Loucy (cell line): ENCODE measurements at regions not wholly inside any gene's neighbourhood (a gene's known extent, or its start where the extent isn't known, plus 50 kb on each side); places are given as distances from the start of the nearest gene placed in this dataset.

Source experiments
- H2AFZ ChIP-seq: fragments of 200-600 bp; sonication (generic); 2 replicates; pipeline ENCODE4 v1.6.0; 2016; ENCODE audit warnings: antibody characterized with exemption, mild to moderate bottlenecking, low read length, moderate library complexity
- H3F3A ChIP-seq: fragments of 200-600 bp; 2 replicates; pipeline ENCODE4 v1.6.0; 2016; ENCODE audit warnings: antibody characterized with exemption, low read depth, mild to moderate bottlenecking
- H3K27me3 ChIP-seq: fragments of 200-600 bp; sonication (generic); 2 replicates; pipeline ENCODE4 v1.6.1; 2014; ENCODE audit warnings: low read length, mild to moderate bottlenecking; ENCODE audit not compliant: insufficient read depth, poor library complexity, severe bottlenecking
- H3K36me3 ChIP-seq: fragments of 200-600 bp; sonication (generic); 2 replicates; pipeline ENCODE4 v1.6.1; 2016; ENCODE audit warnings: low read length; ENCODE audit not compliant: insufficient read depth
- H3K4me1 ChIP-seq: fragments of 200-600 bp; sonication (generic); 2 replicates; pipeline ENCODE4 v1.5.1; 2014; ENCODE audit warnings: low read length, mild to moderate bottlenecking; ENCODE audit not compliant: insufficient read depth, poor library complexity, severe bottlenecking
- H3K4me2 ChIP-seq: fragments of 200-600 bp; sonication (generic); 2 replicates; pipeline ENCODE4 v1.6.0; 2014; ENCODE audit warnings: antibody characterized with exemption, low read length, low read depth, mild to moderate bottlenecking; ENCODE audit not compliant: poor library complexity, severe bottlenecking
- H3K4me3 ChIP-seq: fragments of 200-600 bp; sonication (generic); 2 replicates; pipeline ENCODE4 v1.5.1; 2014; ENCODE audit warnings: low read length, mild to moderate bottlenecking, mixed read lengths; ENCODE audit not compliant: poor library complexity, severe bottlenecking
- H3K79me2 ChIP-seq: fragments of 200-600 bp; sonication (generic); 2 replicates; pipeline ENCODE4 v1.6.1; 2014; ENCODE audit warnings: low read length; ENCODE audit not compliant: insufficient read depth
- H3K9ac ChIP-seq: fragments of 200-600 bp; sonication (generic); 2 replicates; pipeline ENCODE4 v1.6.0; 2014; ENCODE audit warnings: mild to moderate bottlenecking, low read depth, low read length, moderate library complexity; ENCODE audit not compliant: poor library complexity, severe bottlenecking
- H3K9me2 ChIP-seq: fragments of 200-600 bp; sonication (generic); replicated peaks from 2 replicates; pipeline ENCODE4 v1.6.1; 2016; ENCODE audit warnings: low read depth, low read length, mixed read lengths
- H3K9me3 ChIP-seq: fragments of 200-600 bp; sonication (generic); 2 replicates; pipeline ENCODE4 v1.6.1; 2014; ENCODE audit warnings: mild to moderate bottlenecking, antibody characterized with exemption, low read length, low read depth; ENCODE audit not compliant: insufficient read depth
- H4K20me1 ChIP-seq: fragments of 200-600 bp; sonication (generic); 2 replicates; pipeline ENCODE4 v1.6.0; 2014; ENCODE audit warnings: antibody characterized with exemption, low read length, mild to moderate bottlenecking; ENCODE audit not compliant: insufficient read depth, poor library complexity, severe bottlenecking
- EZH2phosphoT487 ChIP-seq: fragments of 200-600 bp; IDR thresholded peaks from 2 replicates; pipeline ENCODE4 v1.6.1; 2018; ENCODE audit warnings: antibody characterized with exemption, mild to moderate bottlenecking, moderate library complexity, borderline replicate concordance
- TF ChIP-seq, protein P1 (sequence below): fragments of 200-600 bp; sonication (generic); conservative IDR thresholded peaks from 2 replicates; pipeline ENCODE4 v1.5.1; 2014; ENCODE audit warnings: mild to moderate bottlenecking, antibody characterized with exemption, low read length

DNA sequence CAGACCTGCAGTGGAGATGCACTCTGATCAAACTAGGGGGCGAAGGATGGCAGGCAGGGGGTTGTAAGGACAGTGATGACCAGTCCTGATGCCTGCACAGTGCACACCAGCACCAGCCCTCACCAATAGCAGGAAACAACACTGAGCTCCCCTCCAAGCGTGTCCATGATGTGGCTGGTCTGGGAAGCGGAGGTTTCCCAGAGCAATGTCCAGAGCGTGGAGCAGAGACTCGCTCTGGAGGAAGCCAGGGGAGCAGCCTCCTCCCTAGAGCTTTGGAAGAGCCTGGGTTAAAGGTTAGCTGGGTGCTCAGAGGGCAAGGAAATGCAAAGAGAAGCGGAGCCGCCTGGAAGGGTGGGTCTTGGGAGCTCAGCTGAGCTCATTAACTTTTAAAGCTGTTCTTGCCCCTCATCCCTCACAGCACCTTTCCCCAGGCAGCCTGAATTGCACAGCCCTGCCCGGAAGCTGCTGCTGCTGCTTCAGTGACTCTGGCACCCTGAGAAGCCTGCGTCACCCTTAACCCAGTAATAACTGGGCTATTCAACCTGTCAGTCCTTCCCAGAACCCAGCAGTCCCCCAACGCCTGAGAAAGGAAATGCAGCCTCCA lies 162.2 kb upstream of the RAB4A start:
- H3K79me2 ChIP-seq, result no peaks in the 10 kb centered on the region
- TF ChIP-seq, protein P1, sequence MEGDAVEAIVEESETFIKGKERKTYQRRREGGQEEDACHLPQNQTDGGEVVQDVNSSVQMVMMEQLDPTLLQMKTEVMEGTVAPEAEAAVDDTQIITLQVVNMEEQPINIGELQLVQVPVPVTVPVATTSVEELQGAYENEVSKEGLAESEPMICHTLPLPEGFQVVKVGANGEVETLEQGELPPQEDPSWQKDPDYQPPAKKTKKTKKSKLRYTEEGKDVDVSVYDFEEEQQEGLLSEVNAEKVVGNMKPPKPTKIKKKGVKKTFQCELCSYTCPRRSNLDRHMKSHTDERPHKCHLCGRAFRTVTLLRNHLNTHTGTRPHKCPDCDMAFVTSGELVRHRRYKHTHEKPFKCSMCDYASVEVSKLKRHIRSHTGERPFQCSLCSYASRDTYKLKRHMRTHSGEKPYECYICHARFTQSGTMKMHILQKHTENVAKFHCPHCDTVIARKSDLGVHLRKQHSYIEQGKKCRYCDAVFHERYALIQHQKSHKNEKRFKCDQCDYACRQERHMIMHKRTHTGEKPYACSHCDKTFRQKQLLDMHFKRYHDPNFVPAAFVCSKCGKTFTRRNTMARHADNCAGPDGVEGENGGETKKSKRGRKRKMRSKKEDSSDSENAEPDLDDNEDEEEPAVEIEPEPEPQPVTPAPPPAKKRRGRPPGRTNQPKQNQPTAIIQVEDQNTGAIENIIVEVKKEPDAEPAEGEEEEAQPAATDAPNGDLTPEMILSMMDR, result no peak
- no peak for TF ChIP-seq EZH2phosphoT487
- H2AFZ ChIP-seq, result no peak overlapping the region
- no peaks in the 10 kb centered on the region for H3K36me3 ChIP-seq
- no peaks in the 10 kb centered on the region for H3K9me3 ChIP-seq
- no peaks in the 10 kb centered on the region for H3F3A ChIP-seq
- no peaks in the 10 kb centered on the region for H4K20me1 ChIP-seq
- H3K4me3 ChIP-seq, result no peak overlapping the region
- H3K27me3 ChIP-seq, result no peaks in the 10 kb centered on the region
- no peak overlapping the region for H3K9ac ChIP-seq
- H3K4me1 ChIP-seq, result no peaks in the 10 kb centered on the region
- H3K4me2 ChIP-seq, result no peak overlapping the region
- H3K9me2 ChIP-seq, result no peaks in the 10 kb centered on the region

DNA sequence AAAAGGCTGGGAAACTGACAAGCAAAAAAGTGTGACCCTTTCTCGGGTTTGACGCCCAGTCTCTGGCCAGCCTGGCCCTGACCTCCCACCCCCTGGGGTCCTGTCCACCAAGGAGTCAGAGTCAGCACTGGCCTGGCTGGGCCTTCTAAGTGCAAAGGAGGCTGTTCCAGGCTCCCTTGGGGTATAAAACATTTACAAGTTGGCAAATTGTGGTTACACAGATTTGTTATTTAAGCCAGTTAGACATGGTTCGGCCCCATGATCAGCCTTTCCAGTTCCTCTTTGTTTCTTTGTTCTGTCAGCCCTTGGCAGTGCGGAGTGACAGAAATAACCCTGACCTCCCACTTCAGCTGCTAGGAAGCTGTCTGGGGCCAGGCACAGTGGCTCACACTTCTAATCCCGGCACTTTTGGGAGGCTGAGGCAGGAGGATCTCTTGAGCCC lies 161.6 kb upstream of the RAB4A start:
- Histone ChIP-seq H3K27me3 (no peaks in the 10 kb centered on the region), H3K9me2 (no peaks in the 10 kb centered on the region), H2AFZ (no peak overlapping the region), H3K36me3 (no peaks in the 10 kb centered on the region), H3K4me2 (no peak overlapping the region), H3K9ac (no peak overlapping the region), H4K20me1 (no peaks in the 10 kb centered on the region), H3K9me3 (no peaks in the 10 kb centered on the region), H3F3A (no peaks in the 10 kb centered on the region), H3K4me3 (no peak overlapping the region), H3K4me1 (no peaks in the 10 kb centered on the region), H3K79me2 (no peaks in the 10 kb centered on the region)
- TF ChIP-seq, protein P1, result no peak

DNA sequence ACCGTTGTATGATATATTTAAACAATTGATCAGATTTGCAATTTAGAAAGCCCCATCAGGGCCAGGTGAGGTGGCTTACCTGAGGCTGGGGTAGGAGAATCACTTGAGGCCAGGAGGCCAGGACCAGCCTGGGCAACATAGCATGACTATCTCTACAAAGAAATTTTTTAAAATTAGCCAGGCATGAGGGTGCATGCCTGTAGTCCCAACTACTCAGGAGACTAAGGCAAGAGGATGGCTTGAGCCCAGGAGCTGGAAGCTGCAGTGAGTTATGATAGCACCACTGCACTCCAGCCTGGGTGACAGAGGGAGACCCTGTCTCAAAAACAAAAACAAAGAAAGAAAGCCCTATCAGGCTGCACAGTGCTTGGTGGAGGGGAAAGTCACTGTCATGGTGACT lies 159.9 kb upstream of the RAB4A start:
- H3K4me2 ChIP-seq, result no peak overlapping the region
- no peaks in the 10 kb centered on the region for H3K36me3 ChIP-seq
- H3K79me2 ChIP-seq, result no peaks in the 10 kb centered on the region
- H4K20me1 ChIP-seq, result no peaks in the 10 kb centered on the region
- H3K9me3 ChIP-seq, result no peaks in the 10 kb centered on the region
- H3K9ac ChIP-seq, result no peak overlapping the region
- TF ChIP-seq, protein P1, result no peak
- TF ChIP-seq EZH2phosphoT487, result no peak
- no peaks in the 10 kb centered on the region for H3F3A ChIP-seq
- H3K4me3 ChIP-seq, result no peak overlapping the region
- no peaks in the 10 kb centered on the region for H3K9me2 ChIP-seq
- H3K4me1 ChIP-seq, result no peaks in the 10 kb centered on the region
- no peak overlapping the region for H2AFZ ChIP-seq
- H3K27me3 ChIP-seq, result no peaks in the 10 kb centered on the region
